ENCODE measurements at regions not wholly inside any gene's neighbourhood (a gene's known extent, or its start where the extent isn't known, plus 50 kb on each side); places are given as distances from the start of the nearest gene placed in this dataset.

DNA sequence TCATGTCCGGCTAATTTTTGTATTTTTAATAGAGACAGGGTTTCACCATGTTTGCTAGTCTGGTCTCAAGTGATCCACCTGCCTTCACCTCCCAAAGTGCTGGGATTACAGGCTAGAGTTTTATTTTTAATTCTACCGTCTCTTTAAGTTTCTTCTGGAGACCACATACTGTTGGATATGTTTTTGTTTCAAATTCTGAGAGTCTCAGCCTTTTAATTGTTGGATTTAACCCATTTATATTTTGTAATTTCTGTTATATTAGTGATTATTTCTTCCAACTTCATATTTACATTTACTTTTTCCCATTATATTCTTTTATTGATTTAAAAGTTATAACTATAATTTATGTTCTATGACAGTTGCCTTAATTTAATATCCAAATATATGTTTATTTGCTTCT, 139.4 kb downstream of the BMS1 start:
- DNase-seq (ENCODE audit: low read depth, low spot score), result no peak

DNA sequence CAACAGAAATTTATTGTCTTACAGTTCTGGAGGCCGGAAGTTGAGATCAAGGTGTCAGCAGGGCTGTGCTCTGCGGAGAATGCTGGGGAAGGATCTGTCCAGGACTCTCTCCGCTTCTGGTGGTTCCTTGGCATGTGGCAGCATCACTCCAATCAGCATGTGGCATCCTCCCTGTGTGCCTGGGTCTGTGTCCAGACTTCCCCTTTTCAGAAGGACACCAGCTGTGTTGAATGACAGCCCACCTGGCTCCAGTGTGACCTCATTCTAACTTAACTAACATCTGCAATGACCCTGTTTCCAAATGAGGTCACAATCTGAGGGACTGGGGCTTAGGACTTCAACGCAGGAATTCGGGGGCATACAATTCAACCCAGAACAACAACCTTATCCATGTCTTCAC, 141.9 kb downstream of the BMS1 start:
- no TSS peak for BruUV-seq (replicated peaks)
- in situ Hi-C loops (cut with HindIII; ENCODE audit: low pct_unique_long_range_greater_than_20kb, low sequenced_read_pairs) (no loop called here), intact Hi-C loops (cut with micrococcal nuclease; ENCODE audit: unreplicated experiment) (no loop called here)
- DNase-seq (ENCODE audit: low read depth, low spot score), result no peak
- peaks cover 3% of the 10 kb centered on the region; the same call in 1 of the 2 replicates for H3K9me3 ChIP-seq (ENCODE audit: control insufficient read depth, insufficient read depth, low read depth, low read length)
- H3K4me1 ChIP-seq (ENCODE audit: control insufficient read depth, insufficient read depth, low read length), result no peaks in the 10 kb centered on the region
- H3K27ac ChIP-seq (ENCODE audit: low read length), result no peak overlapping the region
- ChIA-PET POLR2A (no interaction called here), CTCF (no interaction called here)
- H3K36me3 ChIP-seq (ENCODE audit: control insufficient read depth, insufficient read depth, low read length), result no peaks in the 10 kb centered on the region
- no peak overlapping the region for H3K4me3 ChIP-seq (ENCODE audit: low read depth in 2 of 2, low read length in 2 of 2)
- peaks cover 3% of the 10 kb centered on the region; the same call in 1 of the 2 replicates for H3K27me3 ChIP-seq (ENCODE audit: control insufficient read depth, insufficient read depth, low read length)
- ATAC-seq, result no peak
- TF ChIP-seq, protein P1, sequence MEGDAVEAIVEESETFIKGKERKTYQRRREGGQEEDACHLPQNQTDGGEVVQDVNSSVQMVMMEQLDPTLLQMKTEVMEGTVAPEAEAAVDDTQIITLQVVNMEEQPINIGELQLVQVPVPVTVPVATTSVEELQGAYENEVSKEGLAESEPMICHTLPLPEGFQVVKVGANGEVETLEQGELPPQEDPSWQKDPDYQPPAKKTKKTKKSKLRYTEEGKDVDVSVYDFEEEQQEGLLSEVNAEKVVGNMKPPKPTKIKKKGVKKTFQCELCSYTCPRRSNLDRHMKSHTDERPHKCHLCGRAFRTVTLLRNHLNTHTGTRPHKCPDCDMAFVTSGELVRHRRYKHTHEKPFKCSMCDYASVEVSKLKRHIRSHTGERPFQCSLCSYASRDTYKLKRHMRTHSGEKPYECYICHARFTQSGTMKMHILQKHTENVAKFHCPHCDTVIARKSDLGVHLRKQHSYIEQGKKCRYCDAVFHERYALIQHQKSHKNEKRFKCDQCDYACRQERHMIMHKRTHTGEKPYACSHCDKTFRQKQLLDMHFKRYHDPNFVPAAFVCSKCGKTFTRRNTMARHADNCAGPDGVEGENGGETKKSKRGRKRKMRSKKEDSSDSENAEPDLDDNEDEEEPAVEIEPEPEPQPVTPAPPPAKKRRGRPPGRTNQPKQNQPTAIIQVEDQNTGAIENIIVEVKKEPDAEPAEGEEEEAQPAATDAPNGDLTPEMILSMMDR (IDR thresholded peaks at IDR 0.05), result no peak
- TF ChIP-seq POLR2AphosphoS5 (IDR thresholded peaks at IDR 0.05; ENCODE audit: low read depth, low read length) (no peak), TCF7L2 (IDR thresholded peaks at IDR 0.05; ENCODE audit: low read depth, low read length) (no peak), SIN3A (IDR thresholded peaks at IDR 0.05; ENCODE audit: borderline replicate concordance, insufficient read depth, low read depth, low read length) (no peak)
- TF ChIP-seq, protein P2, sequence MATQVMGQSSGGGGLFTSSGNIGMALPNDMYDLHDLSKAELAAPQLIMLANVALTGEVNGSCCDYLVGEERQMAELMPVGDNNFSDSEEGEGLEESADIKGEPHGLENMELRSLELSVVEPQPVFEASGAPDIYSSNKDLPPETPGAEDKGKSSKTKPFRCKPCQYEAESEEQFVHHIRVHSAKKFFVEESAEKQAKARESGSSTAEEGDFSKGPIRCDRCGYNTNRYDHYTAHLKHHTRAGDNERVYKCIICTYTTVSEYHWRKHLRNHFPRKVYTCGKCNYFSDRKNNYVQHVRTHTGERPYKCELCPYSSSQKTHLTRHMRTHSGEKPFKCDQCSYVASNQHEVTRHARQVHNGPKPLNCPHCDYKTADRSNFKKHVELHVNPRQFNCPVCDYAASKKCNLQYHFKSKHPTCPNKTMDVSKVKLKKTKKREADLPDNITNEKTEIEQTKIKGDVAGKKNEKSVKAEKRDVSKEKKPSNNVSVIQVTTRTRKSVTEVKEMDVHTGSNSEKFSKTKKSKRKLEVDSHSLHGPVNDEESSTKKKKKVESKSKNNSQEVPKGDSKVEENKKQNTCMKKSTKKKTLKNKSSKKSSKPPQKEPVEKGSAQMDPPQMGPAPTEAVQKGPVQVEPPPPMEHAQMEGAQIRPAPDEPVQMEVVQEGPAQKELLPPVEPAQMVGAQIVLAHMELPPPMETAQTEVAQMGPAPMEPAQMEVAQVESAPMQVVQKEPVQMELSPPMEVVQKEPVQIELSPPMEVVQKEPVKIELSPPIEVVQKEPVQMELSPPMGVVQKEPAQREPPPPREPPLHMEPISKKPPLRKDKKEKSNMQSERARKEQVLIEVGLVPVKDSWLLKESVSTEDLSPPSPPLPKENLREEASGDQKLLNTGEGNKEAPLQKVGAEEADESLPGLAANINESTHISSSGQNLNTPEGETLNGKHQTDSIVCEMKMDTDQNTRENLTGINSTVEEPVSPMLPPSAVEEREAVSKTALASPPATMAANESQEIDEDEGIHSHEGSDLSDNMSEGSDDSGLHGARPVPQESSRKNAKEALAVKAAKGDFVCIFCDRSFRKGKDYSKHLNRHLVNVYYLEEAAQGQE (IDR thresholded peaks at IDR 0.05; ENCODE audit: insufficient read depth in 1 of 2, low read depth in 2 of 2, low read length in 1 of 2), result no peak

More for the DNA sequence above, 139.4 kb downstream of the BMS1 start:
- no peak for ATAC-seq
- in situ Hi-C loops (cut with HindIII; ENCODE audit: low pct_unique_long_range_greater_than_20kb, low sequenced_read_pairs) (no loop called here), intact Hi-C loops (cut with micrococcal nuclease; ENCODE audit: unreplicated experiment) (no loop called here)
- no peaks in the 10 kb centered on the region for H3K27me3 ChIP-seq (ENCODE audit: control insufficient read depth, insufficient read depth, low read length)
- H3K36me3 ChIP-seq (ENCODE audit: control insufficient read depth, insufficient read depth, low read length), result no peaks in the 10 kb centered on the region
- ChIA-PET CTCF (no interaction called here), POLR2A (no interaction called here)
- no TSS peak for BruUV-seq (replicated peaks)
- H3K4me3 ChIP-seq (ENCODE audit: low read depth in 2 of 2, low read length in 2 of 2), result no peak overlapping the region
- peaks cover 6% of the 10 kb centered on the region; the same call in 1 of the 2 replicates for H3K9me3 ChIP-seq (ENCODE audit: control insufficient read depth, insufficient read depth, low read depth, low read length)
- TF ChIP-seq, protein P2 (IDR thresholded peaks at IDR 0.05; ENCODE audit: insufficient read depth in 1 of 2, low read depth in 2 of 2, low read length in 1 of 2), result no peak
- no peak overlapping the region for H3K27ac ChIP-seq (ENCODE audit: low read length)
- H3K4me1 ChIP-seq (ENCODE audit: control insufficient read depth, insufficient read depth, low read length), result no peaks in the 10 kb centered on the region
